ENCODE measurements at regions not wholly inside any gene's neighbourhood (a gene's known extent, or its start where the extent isn't known, plus 50 kb on each side); places are given as distances from the start of the nearest gene placed in this dataset.

GRCh38 chr12:90327793-90328743 lies 619.4 kb upstream of the ATP2B1 start:
- DNase-seq (ENCODE audit: extremely low read depth, low read depth), result no peak
- no peak overlapping the region for H3K4me3 ChIP-seq (replicated peaks; ENCODE audit: low read depth, low read length)
- TF ChIP-seq, protein P1, sequence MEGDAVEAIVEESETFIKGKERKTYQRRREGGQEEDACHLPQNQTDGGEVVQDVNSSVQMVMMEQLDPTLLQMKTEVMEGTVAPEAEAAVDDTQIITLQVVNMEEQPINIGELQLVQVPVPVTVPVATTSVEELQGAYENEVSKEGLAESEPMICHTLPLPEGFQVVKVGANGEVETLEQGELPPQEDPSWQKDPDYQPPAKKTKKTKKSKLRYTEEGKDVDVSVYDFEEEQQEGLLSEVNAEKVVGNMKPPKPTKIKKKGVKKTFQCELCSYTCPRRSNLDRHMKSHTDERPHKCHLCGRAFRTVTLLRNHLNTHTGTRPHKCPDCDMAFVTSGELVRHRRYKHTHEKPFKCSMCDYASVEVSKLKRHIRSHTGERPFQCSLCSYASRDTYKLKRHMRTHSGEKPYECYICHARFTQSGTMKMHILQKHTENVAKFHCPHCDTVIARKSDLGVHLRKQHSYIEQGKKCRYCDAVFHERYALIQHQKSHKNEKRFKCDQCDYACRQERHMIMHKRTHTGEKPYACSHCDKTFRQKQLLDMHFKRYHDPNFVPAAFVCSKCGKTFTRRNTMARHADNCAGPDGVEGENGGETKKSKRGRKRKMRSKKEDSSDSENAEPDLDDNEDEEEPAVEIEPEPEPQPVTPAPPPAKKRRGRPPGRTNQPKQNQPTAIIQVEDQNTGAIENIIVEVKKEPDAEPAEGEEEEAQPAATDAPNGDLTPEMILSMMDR (IDR thresholded peaks at IDR 0.05; ENCODE audit: low read depth, low read length, missing control alignments), result no peak

GRCh38 chr12:90323217-90323616 lies 614.6 kb upstream of the ATP2B1 start:
- TF ChIP-seq, protein P1 (IDR thresholded peaks at IDR 0.05; ENCODE audit: low read depth, low read length, missing control alignments), result no peak
- DNase-seq (ENCODE audit: extremely low read depth, low read depth), result no peak
- H3K4me3 ChIP-seq (replicated peaks; ENCODE audit: low read depth, low read length), result no peak overlapping the region

DNA sequence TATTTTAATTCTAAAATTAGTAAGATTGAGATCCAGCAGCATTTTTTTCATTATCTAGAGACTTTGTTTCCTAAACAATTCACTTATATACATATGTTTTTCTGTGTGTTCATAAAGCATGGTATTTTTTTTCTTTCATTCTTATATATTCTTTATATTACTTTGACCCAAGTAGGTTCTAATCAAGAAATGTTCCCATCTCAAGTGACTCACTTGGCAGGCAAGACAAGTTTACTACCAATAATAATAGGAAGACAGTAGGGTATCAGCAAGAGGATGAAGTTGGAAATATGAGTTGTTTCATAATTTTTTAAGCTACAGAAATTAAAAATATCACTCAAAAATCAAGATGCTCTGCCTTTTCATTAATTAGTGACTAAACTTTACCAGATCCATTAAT lies 613.4 kb upstream of the ATP2B1 start:
- no peak for DNase-seq (ENCODE audit: extremely low read depth, low read depth)
- TF ChIP-seq, protein P1 (IDR thresholded peaks at IDR 0.05; ENCODE audit: low read depth, low read length, missing control alignments), result no peak
- H3K4me3 ChIP-seq (replicated peaks; ENCODE audit: low read depth, low read length), result no peak overlapping the region

- H3K4me3 ChIP-seq (replicated peaks; ENCODE audit: low read depth, low read length), result no peak overlapping the region
Measured at GRCh38 chr12:90321369-90321768, 612.7 kb upstream of the ATP2B1 start.

DNA sequence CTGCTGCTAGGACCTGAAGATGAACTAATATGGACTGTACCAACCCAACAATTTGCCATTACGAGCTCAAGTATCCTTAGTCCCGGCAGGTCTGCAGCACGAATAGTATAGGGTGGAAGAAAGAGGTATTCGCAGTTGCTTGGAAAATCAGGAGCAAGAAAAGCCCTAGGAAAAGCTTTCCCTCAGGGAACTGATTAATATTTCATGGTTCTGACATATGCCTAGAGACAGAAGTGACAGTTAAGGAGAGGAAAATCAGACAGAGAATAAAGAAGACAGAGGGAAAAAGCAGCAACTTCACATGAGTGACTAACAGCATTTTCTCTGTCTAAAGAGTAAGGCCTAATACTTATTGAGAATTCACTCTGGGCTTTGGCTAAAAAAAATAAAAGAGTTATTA lies 602.9 kb upstream of the ATP2B1 start:
- H3K4me3 ChIP-seq (replicated peaks; ENCODE audit: low read depth, low read length), result no peak overlapping the region
- TF ChIP-seq, protein P1 (IDR thresholded peaks at IDR 0.05; ENCODE audit: low read depth, low read length, missing control alignments), result no peak
- no peak for DNase-seq (ENCODE audit: extremely low read depth, low read depth)

More at GRCh38 chr12:90321369-90321768, 612.7 kb upstream of the ATP2B1 start:
- TF ChIP-seq, protein P1 (IDR thresholded peaks at IDR 0.05; ENCODE audit: low read depth, low read length, missing control alignments), result no peak
- no peak for DNase-seq (ENCODE audit: extremely low read depth, low read depth)

DNA sequence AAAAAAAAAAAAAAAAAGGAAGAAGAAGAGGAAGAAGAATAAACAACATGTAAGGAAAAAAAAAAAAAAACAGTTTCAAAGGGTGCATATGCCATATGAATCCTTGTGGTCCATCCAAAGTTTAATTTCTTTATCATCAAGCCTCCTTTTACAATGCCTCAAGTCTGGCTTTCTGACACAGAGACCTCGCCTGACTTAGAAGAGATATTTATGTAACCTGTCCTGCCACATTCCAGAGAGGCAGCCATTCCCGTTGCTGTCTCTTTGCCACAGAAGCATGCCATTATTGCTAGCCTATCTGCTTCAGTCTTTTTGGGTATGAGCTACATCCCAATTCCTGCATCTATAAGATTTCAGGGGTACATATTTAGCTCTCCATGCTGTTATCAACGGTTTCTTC lies 596.7 kb upstream of the ATP2B1 start:
- DNase-seq (ENCODE audit: extremely low read depth, low read depth), result no peak
- TF ChIP-seq, protein P1 (IDR thresholded peaks at IDR 0.05; ENCODE audit: low read depth, low read length, missing control alignments), result no peak
- no peak overlapping the region for H3K4me3 ChIP-seq (replicated peaks; ENCODE audit: low read depth, low read length)
